CD4-positive, alpha-beta T cell (primary cell): ENCODE measurements at regions not wholly inside any gene's neighbourhood (a gene's known extent, or its start where the extent isn't known, plus 50 kb on each side); places are given as distances from the start of the nearest gene placed in this dataset.

Source experiments
- ATAC-seq: fragments of 200-7000 bp; cut with Tn5 transposase; one replicate; pipeline ENCODE4 v1.10.0; 2022; ENCODE audit warnings: mild to moderate bottlenecking; ENCODE audit not compliant: poor library complexity
- CTCF ChIA-PET: fragments of 350-600 bp; sonication (Branson Sonifier 250); formaldehyde crosslinking; loops from one replicate; lab custom pipeline; 2021; ENCODE audit warnings: antibody characterized with exemption, inconsistent platforms; lab: Charles Lee
- POLR2A ChIA-PET: fragments of 350-600 bp; sonication (Branson Sonifier 250); formaldehyde crosslinking; loops from one replicate; lab custom pipeline; 2021; ENCODE audit warnings: antibody characterized with exemption, inconsistent platforms; lab: Charles Lee
- DNase-seq, 14 experiments: peaks; one replicate each; pipeline ENCODE4 v3.0.0-alpha.2; 2013 to 2020; ENCODE audit warnings: mixed read lengths in 2 of 14
- H3K27ac ChIP-seq, 2 donors: one replicate each; pipeline versions ENCODE4 v1.5.1 to v1.7.0; 2013; ENCODE audit warnings: low read length in 2 of 2, low read depth in 1 of 2, mild to moderate bottlenecking in 1 of 2
- H3K27me3 ChIP-seq, 2 experiments: 1 replicate in 1 of 2; 2 replicates in 1 of 2; pipeline versions ENCODE4 v1.6.1 to v1.7.0; 2013; ENCODE audit warnings: low read length in 2 of 2, control low read depth in 1 of 2, mild to moderate bottlenecking in 1 of 2, moderate library complexity in 1 of 2; ENCODE audit not compliant: insufficient read depth in 2 of 2, control insufficient read depth in 1 of 2
- H3K36me3 ChIP-seq: one replicate; pipeline ENCODE4 v1.6.1; 2013; ENCODE audit warnings: low read length, control low read depth; ENCODE audit not compliant: insufficient read depth
- H3K4me1 ChIP-seq: one replicate; pipeline ENCODE4 v1.6.1; 2013; ENCODE audit warnings: low read length, control low read depth; ENCODE audit not compliant: insufficient read depth
- H3K4me3 ChIP-seq: one replicate; pipeline ENCODE4 v1.5.1; 2013; ENCODE audit warnings: mild to moderate bottlenecking, low read length, moderate library complexity
- H3K9me3 ChIP-seq, 2 experiments: 1 replicate in 1 of 2; 2 replicates in 1 of 2; pipeline versions ENCODE4 v1.6.1 to v1.7.0; 2013; ENCODE audit warnings: low read length in 2 of 2, mild to moderate bottlenecking in 2 of 2, control low read depth in 1 of 2, moderate library complexity in 1 of 2; ENCODE audit not compliant: control insufficient read depth in 1 of 2, insufficient read depth in 1 of 2
- H3K27ac Mint-ChIP-seq: one replicate; pipeline ENCODE4 v1.8.0; 2020; ENCODE audit warnings: mixed read lengths
- H3K27me3 Mint-ChIP-seq: one replicate; pipeline ENCODE4 v1.8.0; 2021; ENCODE audit warnings: mixed read lengths
- H3K36me3 Mint-ChIP-seq: one replicate; pipeline ENCODE4 v1.8.0; 2021; ENCODE audit warnings: low read depth, mixed read lengths
- H3K4me1 Mint-ChIP-seq: one replicate; pipeline ENCODE4 v1.8.0; 2021; ENCODE audit warnings: low read depth, mixed read lengths
- H3K4me3 Mint-ChIP-seq: one replicate; pipeline ENCODE4 v1.8.0; 2020; ENCODE audit warnings: mild to moderate bottlenecking, mixed read lengths
- H3K9me3 Mint-ChIP-seq: one replicate; pipeline ENCODE4 v1.8.0; 2020; ENCODE audit warnings: mixed read lengths
- intact Hi-C, 2 experiments: fragments of 100-400 bp; cut with DNase I in 1 of 2; cut with micrococcal nuclease in 1 of 2; formaldehyde crosslinking; loops; one replicate each; pipeline versions ENCODE4 v1.15.1 to v1.9.0; 2023 to 2025; cut with DNase I, micrococcal nuclease
- TF ChIP-seq, protein P1 (sequence below): fragments of 200-600 bp; IDR thresholded peaks from one replicate; pipeline ENCODE4 v1.8.0; 2022; ENCODE audit warnings: antibody characterized with exemption, mild to moderate bottlenecking

DNA sequence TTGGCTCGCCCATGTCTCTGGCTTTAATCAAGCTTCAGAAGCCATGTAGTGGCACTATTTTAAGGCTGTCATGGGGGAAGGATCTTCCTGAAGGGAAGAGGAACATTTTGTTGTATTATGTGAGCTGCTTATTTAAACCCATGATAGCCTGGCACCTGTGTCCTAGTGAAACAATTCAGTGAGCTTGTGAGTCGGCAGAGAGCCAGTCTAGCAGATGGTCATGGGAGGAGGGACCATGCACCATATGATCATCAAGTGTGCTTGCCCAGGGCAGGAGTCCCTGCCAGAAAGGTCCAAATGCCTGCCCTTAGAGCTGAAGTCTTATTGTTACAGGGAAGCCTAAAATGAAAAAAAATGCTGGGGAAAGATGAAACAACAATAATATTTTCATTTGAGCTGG is 132.9 kb downstream of the PRDM13 start:
- ChIA-PET POLR2A (no interaction called here), CTCF (interaction anchor here (1.3 kb wide), 1 partner anchor 272 kb away, joined by 3 read pairs; no protein-coding TSS in a partner anchor)
- Histone ChIP-seq H3K9me3 (no peaks in the 10 kb centered on the region), H3K27me3 (peaks cover 20 to 21% of the 10 kb centered on the region in 2 experiments), H3K4me3 (no peak overlapping the region), H3K27ac (no peak overlapping the region), H3K36me3 (no peaks in the 10 kb centered on the region), H3K4me1 (no peaks in the 10 kb centered on the region)
- Mint-ChIP-seq H3K27ac (no peak overlapping the region), H3K4me1 (no peaks in the 10 kb centered on the region), H3K27me3 (peaks cover 66% of the 10 kb centered on the region), H3K9me3 (no peaks in the 10 kb centered on the region), H3K4me3 (no peak overlapping the region), H3K36me3 (no peaks in the 10 kb centered on the region)
- DNase-seq (no peak), ATAC-seq (no peak)
- intact Hi-C loops, result no loop called here
- TF ChIP-seq, protein P1, sequence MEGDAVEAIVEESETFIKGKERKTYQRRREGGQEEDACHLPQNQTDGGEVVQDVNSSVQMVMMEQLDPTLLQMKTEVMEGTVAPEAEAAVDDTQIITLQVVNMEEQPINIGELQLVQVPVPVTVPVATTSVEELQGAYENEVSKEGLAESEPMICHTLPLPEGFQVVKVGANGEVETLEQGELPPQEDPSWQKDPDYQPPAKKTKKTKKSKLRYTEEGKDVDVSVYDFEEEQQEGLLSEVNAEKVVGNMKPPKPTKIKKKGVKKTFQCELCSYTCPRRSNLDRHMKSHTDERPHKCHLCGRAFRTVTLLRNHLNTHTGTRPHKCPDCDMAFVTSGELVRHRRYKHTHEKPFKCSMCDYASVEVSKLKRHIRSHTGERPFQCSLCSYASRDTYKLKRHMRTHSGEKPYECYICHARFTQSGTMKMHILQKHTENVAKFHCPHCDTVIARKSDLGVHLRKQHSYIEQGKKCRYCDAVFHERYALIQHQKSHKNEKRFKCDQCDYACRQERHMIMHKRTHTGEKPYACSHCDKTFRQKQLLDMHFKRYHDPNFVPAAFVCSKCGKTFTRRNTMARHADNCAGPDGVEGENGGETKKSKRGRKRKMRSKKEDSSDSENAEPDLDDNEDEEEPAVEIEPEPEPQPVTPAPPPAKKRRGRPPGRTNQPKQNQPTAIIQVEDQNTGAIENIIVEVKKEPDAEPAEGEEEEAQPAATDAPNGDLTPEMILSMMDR, result no peak

DNA sequence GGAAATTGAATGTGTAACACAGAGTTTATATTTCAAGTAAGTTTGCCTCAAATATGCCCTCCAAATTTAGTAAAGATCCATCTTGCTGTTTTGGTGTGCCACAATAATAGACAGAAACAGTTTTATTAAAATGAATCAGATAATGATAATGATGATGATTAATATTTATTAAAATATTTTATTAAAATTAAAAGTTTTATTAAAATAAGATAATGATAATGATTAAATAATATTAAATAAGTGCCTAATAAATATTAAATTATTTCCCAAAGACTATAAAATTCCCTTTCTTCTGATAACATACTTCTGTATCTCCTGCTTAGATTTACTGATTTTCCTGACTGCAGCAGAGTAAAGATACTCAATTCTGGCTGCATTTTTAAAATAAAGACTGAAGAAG is 134.5 kb downstream of the PRDM13 start:
- Histone ChIP-seq H3K27me3 (peaks cover 14 to 21% of the 10 kb centered on the region in 2 experiments), H3K4me1 (no peaks in the 10 kb centered on the region), H3K27ac (no peak overlapping the region), H3K36me3 (no peaks in the 10 kb centered on the region), H3K9me3 (no peaks in the 10 kb centered on the region), H3K4me3 (no peak overlapping the region)
- Mint-ChIP-seq H3K27ac (no peak overlapping the region), H3K36me3 (no peaks in the 10 kb centered on the region), H3K4me1 (no peaks in the 10 kb centered on the region), H3K4me3 (no peak overlapping the region), H3K27me3 (peaks cover 69% of the 10 kb centered on the region), H3K9me3 (no peaks in the 10 kb centered on the region)
- ChIA-PET CTCF (no interaction called here), POLR2A (no interaction called here)
- intact Hi-C loops, result loop anchor here in 1 of 2 experiments (10.0 kb wide), 1 partner anchor 406 kb away; no protein-coding TSS in a partner anchor
- ATAC-seq (no peak), DNase-seq (no peak)
- TF ChIP-seq, protein P1, result no peak

DNA sequence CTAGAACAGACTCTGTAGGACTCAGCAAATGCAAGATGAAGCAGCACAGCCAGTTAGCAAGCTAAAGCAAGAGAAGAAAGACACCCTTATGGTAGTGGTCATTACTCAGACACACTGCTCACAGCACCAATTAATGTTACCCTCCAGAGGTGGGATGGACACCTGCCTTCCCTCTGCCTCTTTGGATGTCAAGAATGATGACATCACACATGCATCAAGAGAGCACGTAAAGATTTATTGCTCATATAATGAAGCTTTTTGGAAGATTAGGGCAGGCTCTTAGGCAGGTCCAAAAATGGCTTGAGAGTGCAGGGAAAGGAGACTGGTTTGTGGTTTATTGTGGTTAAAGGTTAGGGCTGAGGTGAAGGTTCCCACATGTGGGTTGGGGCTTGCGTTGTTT is 137.0 kb downstream of the PRDM13 start:
- H3K27me3 Mint-ChIP-seq, result peaks cover 71% of the 10 kb centered on the region
- no peaks in the 10 kb centered on the region for H3K4me1 Mint-ChIP-seq
- Histone ChIP-seq H3K36me3 (no peaks in the 10 kb centered on the region), H3K27ac (no peak overlapping the region), H3K4me3 (no peak overlapping the region), H3K4me1 (no peaks in the 10 kb centered on the region), H3K9me3 (no peaks in the 10 kb centered on the region), H3K27me3 (peaks cover 13 to 18% of the 10 kb centered on the region in 2 experiments)
- no peaks in the 10 kb centered on the region for H3K36me3 Mint-ChIP-seq
- no peak overlapping the region for H3K27ac Mint-ChIP-seq
- TF ChIP-seq, protein P1, result no peak
- DNase-seq, result no peak
- no peak for ATAC-seq
- ChIA-PET CTCF (no interaction called here), POLR2A (no interaction called here)
- no peak overlapping the region for H3K4me3 Mint-ChIP-seq
- no peaks in the 10 kb centered on the region for H3K9me3 Mint-ChIP-seq
- intact Hi-C loops, result loop anchor here in 1 of 2 experiments (10.0 kb wide), 1 partner anchor 409 kb away; no protein-coding TSS in a partner anchor
